COLO668 (cell line): ENCODE measurements at regions not wholly inside any gene's neighbourhood (a gene's known extent, or its start where the extent isn't known, plus 50 kb on each side); places are given as distances from the start of the nearest gene placed in this dataset.
A peak's percentile ranks its signal among the peaks of the same experiment; 100 is the strongest.
"Not testable (repeated sequence)": the region's sequence is repeated elsewhere in the genome, so short reads cannot be mapped to it uniquely, and the experiment has no call there.

Experiments used
- DNase-seq: peaks from one replicate; lab custom pipeline; 2025; ENCODE audit not compliant: unreplicated experiment; lab: John Stamatoyannopoulos, UW

- DNase-seq: no peak
Observed at GRCh38 chr7:156516791-156517378, 123.7 kb upstream of the RNF32 start.

GRCh38 chr7:156515911-156516790 lies 124.4 kb upstream of the RNF32 start:
- peak; percentile 9 for DNase-seq

GRCh38 chr7:156514851-156515250 lies 125.7 kb upstream of the RNF32 start:
- DNase-seq: no peak

GRCh38 chr7:156511426-156511825 lies 129.1 kb upstream of the RNF32 start:
- no peak for DNase-seq

GRCh38 chr7:156510966-156511365 lies 129.6 kb upstream of the RNF32 start:
- DNase-seq: no peak

GRCh38 chr7:156509216-156509615 lies 131.4 kb upstream of the RNF32 start:
- DNase-seq: no peak

- DNase-seq: no peak
Observed at GRCh38 chr7:156505876-156506275, 134.7 kb upstream of the RNF32 start.

GRCh38 chr7:156504687-156505545 lies 135.7 kb upstream of the RNF32 start:
- DNase-seq: no peak

GRCh38 chr7:156504006-156504405 lies 136.6 kb upstream of the RNF32 start:
- DNase-seq: no peak

- no peak for DNase-seq
Observed at GRCh38 chr7:156503196-156503595, 137.4 kb upstream of the RNF32 start.

GRCh38 chr7:156501815-156502214 lies 138.8 kb upstream of the RNF32 start:
- not testable (repeated sequence) for DNase-seq

GRCh38 chr7:156499247-156499881 lies 141.2 kb upstream of the RNF32 start:
- no peak for DNase-seq

- DNase-seq: peak; percentile 11
Observed at GRCh38 chr7:156497776-156498509, 142.6 kb upstream of the RNF32 start.

GRCh38 chr7:156496865-156497264 lies 143.7 kb upstream of the RNF32 start:
- no peak for DNase-seq

GRCh38 chr7:156496363-156496769 lies 144.2 kb upstream of the RNF32 start:
- no peak for DNase-seq

- DNase-seq: peak; percentile 24
Observed at GRCh38 chr7:156494960-156495359, 145.6 kb upstream of the RNF32 start.

- DNase-seq: no peak
Observed at GRCh38 chr7:156493942-156494341, 146.6 kb upstream of the RNF32 start.

- DNase-seq: no peak
Observed at GRCh38 chr7:156492170-156492569, 148.4 kb upstream of the RNF32 start.

GRCh38 chr7:156491435-156491834 lies 149.1 kb upstream of the RNF32 start:
- DNase-seq: no peak

- no peak for DNase-seq
Observed at GRCh38 chr7:156490021-156490800, 150.4 kb upstream of the RNF32 start.
